Coronary artery (tissue), 2 donors: ENCODE measurements at regions not wholly inside any gene's neighbourhood (a gene's known extent, or its start where the extent isn't known, plus 50 kb on each side); places are given as distances from the start of the nearest gene placed in this dataset.

ENCODE experiments used
- DNase-seq: peaks from one replicate; pipeline ENCODE4 v3.0.0-alpha.2; 2017; ENCODE audit warnings: low spot score
- H3K27ac ChIP-seq, 2 donors: fragments of 200-600 bp; sonication (generic); one replicate each; pipeline ENCODE4 v1.5.1; 2016 to 2019
- H3K4me3 ChIP-seq: fragments of 200-600 bp; sonication (generic); 2 replicates; pipeline ENCODE4 v1.5.1; 2016; ENCODE audit warnings: mild to moderate bottlenecking, moderate library complexity
- TF ChIP-seq, protein P1 (sequence below): fragments of 200-600 bp; sonication (generic); IDR thresholded peaks from one replicate; pipeline ENCODE4 v1.5.1; 2019; ENCODE audit warnings: antibody characterized with exemption

DNA sequence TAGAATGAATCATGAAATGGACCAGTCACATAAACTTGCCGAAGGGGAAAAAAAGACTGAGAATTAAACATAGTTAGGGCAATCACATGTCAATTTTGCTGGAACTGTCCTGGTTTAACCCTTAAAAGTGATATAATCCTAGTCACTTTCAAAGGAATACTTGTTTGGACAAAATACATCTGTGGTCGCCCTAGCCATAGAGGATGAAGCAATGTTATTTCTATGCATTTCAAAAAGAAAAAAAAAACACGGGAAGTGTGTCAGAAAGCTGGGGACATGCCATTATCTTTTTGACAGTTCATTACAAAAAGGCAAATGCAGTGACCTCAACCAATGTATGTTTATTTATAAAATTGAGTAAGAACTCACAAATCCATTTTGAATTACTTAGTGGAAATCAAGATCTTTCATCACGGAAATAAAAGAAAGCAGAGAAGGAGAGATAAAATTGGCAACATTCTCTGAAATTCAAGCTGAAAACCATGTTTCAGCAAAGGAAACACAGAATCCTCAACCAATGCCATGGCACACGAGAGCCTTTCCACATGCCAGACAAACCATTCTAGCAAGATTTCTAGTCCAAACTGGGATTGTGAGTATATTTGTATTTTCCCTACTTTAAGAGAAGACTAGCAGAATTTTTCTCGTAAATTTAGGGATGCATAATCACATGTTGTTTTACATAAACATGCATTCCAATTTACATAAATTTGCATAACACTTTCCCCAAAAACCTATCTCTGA, 854.3 kb upstream of the ACVR2A start:
- DNase-seq = no peak
- TF ChIP-seq, protein P1, sequence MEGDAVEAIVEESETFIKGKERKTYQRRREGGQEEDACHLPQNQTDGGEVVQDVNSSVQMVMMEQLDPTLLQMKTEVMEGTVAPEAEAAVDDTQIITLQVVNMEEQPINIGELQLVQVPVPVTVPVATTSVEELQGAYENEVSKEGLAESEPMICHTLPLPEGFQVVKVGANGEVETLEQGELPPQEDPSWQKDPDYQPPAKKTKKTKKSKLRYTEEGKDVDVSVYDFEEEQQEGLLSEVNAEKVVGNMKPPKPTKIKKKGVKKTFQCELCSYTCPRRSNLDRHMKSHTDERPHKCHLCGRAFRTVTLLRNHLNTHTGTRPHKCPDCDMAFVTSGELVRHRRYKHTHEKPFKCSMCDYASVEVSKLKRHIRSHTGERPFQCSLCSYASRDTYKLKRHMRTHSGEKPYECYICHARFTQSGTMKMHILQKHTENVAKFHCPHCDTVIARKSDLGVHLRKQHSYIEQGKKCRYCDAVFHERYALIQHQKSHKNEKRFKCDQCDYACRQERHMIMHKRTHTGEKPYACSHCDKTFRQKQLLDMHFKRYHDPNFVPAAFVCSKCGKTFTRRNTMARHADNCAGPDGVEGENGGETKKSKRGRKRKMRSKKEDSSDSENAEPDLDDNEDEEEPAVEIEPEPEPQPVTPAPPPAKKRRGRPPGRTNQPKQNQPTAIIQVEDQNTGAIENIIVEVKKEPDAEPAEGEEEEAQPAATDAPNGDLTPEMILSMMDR = no peak
- no peak overlapping the region for H3K4me3 ChIP-seq
- H3K27ac ChIP-seq = no peak overlapping the region

DNA sequence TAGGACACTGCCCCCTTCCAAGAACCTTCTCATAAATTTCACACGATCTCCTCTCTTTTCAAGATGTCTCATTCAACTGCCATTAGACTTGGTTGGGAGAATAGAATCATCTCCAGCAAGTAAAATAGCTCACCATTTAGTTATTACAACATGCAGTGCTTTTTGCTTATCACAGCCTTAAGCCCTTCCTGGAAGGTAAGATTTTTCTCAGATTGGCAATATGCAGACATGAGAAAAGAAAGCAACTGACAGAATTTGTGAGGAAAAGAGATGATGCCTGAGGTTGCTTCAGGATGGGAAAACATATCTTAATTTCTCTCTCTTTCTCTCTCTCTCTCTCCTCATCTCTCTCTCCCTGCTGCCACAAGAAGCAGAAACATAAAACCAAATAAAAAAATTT, 855.1 kb upstream of the ACVR2A start:
- H3K27ac ChIP-seq = no peak overlapping the region
- no peak overlapping the region for H3K4me3 ChIP-seq
- DNase-seq = no peak
- TF ChIP-seq, protein P1 = no peak

DNA sequence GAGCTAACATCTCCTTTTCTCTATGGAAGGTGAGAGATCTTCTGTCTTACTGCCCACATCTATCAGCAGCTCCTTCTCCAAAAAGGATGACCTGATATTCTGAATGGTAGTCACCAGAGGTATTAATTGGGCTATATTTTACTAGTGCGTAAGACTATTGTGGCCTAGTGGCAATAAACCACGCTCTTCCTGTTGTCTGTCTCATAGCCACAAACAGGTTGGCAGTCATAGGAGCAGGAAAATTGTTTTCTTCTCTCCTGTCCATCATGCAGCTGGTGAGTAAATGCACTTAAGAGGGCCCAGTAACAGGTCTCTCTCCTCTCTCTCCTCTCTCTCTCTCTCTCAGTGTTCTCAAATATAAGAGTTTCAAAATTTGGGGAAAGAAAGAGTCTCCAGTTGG, 856.8 kb upstream of the ACVR2A start:
- no peak overlapping the region for H3K27ac ChIP-seq
- TF ChIP-seq, protein P1 = no peak
- DNase-seq = no peak
- no peak overlapping the region for H3K4me3 ChIP-seq

DNA sequence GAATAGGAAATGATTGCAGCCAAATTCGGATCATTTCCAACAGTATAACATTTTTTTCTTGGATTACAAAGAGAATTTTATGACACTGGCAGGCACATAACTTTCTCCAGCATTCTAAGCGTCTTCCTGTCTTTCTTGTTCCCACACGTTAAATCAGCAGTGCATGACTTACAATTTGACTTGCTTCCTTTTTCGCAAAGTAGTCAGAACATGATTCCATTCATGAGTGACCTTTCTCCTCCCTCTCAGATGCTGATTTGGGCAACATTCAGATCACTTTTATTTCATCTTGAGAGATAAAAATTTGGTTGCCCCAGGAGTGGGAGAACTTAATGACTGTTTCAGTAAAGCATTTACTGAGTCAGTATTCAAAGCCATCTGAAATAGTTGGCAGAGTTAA, 858.7 kb upstream of the ACVR2A start:
- TF ChIP-seq, protein P1 = no peak
- Histone ChIP-seq H3K4me3 (no peak overlapping the region), H3K27ac (no peak overlapping the region)
- no peak for DNase-seq

DNA sequence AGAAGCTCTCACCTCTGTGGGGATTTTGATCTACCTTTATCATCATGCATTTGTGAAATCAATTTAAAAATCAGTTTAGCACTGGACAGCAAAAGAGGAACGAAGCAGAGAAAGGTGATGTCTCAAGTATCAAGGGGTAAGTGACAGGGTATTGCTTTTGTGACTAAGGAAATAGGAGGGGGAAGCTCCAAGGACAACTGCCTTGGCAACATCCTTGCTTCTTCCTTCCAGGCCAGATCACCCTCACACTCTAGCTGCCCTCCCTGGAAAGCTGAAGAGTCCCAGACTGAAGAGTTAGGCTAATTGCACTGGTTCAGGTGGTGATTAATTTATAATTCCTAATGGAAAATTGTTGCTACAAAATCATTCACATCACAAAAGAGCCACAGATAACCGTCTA, 859.1 kb upstream of the ACVR2A start:
- TF ChIP-seq, protein P1 = no peak
- Histone ChIP-seq H3K27ac (no peak overlapping the region), H3K4me3 (no peak overlapping the region)
- no peak for DNase-seq

DNA sequence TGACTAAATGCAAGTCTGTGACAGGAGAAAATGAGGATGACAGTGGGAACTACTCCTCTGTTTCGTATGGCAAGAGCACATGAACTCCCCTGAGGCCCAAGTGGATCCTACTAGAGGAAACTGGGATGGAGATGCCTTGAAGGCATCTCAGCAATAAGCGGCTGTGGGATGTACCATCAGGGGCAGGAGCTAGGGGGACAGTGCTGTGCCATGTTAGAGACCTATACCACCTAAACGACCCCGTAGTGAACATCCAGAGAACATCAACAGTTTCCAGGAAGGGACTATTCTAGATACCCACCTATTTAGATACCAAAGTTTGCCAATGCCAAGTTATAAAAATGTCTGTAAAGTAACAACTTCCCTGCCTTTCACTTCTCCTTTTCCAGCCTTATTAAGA, 860.8 kb upstream of the ACVR2A start:
- Histone ChIP-seq H3K4me3 (no peak overlapping the region), H3K27ac (no peak overlapping the region)
- TF ChIP-seq, protein P1 = no peak
- no peak for DNase-seq

DNA sequence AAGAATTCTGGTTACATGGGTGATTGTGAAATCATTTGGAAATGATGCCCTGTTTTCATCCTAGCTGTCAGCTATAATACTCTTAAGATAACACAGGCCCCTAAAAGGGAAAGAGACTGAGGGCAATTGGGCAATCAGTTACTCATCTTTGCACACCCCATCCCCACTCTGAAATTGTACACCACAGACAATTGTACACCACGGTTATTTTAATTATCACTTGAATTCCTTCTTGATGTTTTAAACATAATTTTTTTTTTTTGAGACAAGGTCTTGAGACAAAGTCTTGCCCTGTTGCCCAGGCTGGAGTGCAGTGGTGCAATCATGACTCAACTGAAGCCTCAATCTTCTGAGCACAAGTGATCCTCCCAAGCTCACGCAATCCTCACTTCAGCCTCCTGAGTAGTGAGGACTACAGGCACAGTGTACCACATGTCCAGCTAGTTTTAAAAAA, 862.4 kb upstream of the ACVR2A start:
- no peak for DNase-seq
- Histone ChIP-seq H3K4me3 (no peak overlapping the region), H3K27ac (peak overlapping the region in 1 of 2 donors; percentile 7)
- TF ChIP-seq, protein P1 = no peak
